ENCODE measurements at regions not wholly inside any gene's neighbourhood (a gene's known extent, or its start where the extent isn't known, plus 50 kb on each side); places are given as distances from the start of the nearest gene placed in this dataset.

DNA sequence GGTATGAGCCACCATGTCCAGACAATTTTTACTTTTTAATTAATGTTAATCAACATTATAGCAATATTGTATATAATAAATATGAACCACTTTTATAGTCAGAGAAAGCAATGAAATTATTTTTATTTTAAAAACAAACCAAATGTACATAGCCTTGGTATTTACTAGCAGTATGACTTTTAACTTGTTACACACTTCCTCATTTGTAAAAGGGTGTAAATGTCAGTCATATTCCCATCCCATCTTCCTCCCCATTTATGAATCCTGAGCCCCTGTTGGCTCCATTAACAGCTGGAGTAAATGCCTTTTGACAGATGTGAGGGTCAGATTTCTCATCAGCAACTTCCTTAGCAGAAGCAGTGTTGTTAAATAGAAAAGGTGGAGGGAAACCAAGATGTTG is 179.6 kb upstream of the SPRY1 start:
- Histone ChIP-seq H3K4me1 (replicated peaks) (no peaks in the 10 kb centered on the region), H3K27ac (no peak overlapping the region), H3K9me3 (no peaks in the 10 kb centered on the region), H3K36me3 (no peaks in the 10 kb centered on the region), H3K4me3 (no peak overlapping the region), H3K27me3 (replicated peaks; ENCODE audit: insufficient read depth) (no peaks in the 10 kb centered on the region)
- no peak for DNase-seq (ENCODE audit: low spot score)
- intact Hi-C loops (cut with DNase I): no loop called here
- TF ChIP-seq CTCF (IDR thresholded peaks at IDR 0.05) (no peak), POLR2A (IDR thresholded peaks at IDR 0.05) (no peak), POLR2AphosphoS5 (IDR thresholded peaks at IDR 0.05) (no peak)

DNA sequence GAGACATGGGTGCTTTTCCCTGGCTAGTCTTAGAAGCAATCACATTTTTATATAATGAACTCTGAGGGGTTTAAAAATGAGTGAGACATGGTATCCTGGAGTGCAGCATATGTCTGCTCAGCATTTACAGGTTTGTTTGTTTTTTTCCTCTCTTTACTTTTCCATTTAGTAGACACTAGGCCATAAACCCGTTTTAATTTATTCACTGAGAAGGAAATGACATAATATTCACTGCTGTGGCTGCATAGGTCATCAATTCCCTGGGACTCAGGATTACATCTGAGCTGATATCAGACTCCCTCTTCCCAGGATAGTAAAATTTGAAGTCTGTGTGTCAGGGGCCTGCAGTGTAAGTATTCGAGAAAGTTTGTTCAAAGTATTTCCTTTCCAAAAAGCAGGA is 178.9 kb upstream of the SPRY1 start:
- Histone ChIP-seq H3K9me3 (no peaks in the 10 kb centered on the region), H3K27ac (no peak overlapping the region), H3K27me3 (replicated peaks; ENCODE audit: insufficient read depth) (no peaks in the 10 kb centered on the region), H3K4me1 (replicated peaks) (no peaks in the 10 kb centered on the region), H3K4me3 (no peak overlapping the region), H3K36me3 (no peaks in the 10 kb centered on the region)
- 27% methylated on average over 2 of the region's 2 CpGs for WGBS
- DNase-seq (ENCODE audit: low spot score): no peak
- TF ChIP-seq CTCF (IDR thresholded peaks at IDR 0.05) (no peak), POLR2A (IDR thresholded peaks at IDR 0.05) (no peak), POLR2AphosphoS5 (IDR thresholded peaks at IDR 0.05) (no peak)
- intact Hi-C loops (cut with DNase I): no loop called here

- WGBS: 99% methylated on average over 4 of the region's 4 CpGs
- H3K27me3 ChIP-seq (replicated peaks; ENCODE audit: insufficient read depth): no peaks in the 10 kb centered on the region
- TF ChIP-seq CTCF (IDR thresholded peaks at IDR 0.05) (no peak), POLR2AphosphoS5 (IDR thresholded peaks at IDR 0.05) (no peak), POLR2A (IDR thresholded peaks at IDR 0.05) (no peak)
- no peaks in the 10 kb centered on the region for H3K4me1 ChIP-seq (replicated peaks)
- H3K4me3 ChIP-seq: no peak overlapping the region
- no peak for DNase-seq (ENCODE audit: low spot score)
- no peaks in the 10 kb centered on the region for H3K36me3 ChIP-seq
- no peaks in the 10 kb centered on the region for H3K9me3 ChIP-seq
- H3K27ac ChIP-seq: no peak overlapping the region
- intact Hi-C loops (cut with DNase I): no loop called here
Measured at GRCh38 chr4:123218981-123219380, 177.6 kb upstream of the SPRY1 start.

DNA sequence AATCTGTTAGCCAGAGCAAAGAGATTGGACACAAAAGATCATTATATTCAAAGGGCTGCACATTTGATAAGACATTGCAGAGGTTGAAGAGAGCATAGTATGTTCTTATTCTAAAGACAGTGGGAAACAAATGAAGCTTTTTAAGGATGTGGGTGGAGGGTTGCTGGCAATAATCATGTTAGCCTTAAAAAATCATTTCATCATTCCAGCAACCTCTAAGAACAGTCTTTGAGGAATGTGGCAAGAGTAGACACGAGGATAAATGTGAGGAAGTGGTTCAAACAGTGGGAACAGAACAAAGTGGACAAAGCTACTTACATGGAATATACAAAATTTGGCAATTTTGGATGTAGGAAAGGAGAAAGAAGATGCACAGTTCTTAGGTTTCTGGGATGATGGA is 167.3 kb upstream of the SPRY1 start:
- WGBS: 88% methylated on average over 1 of the region's 1 CpG
- intact Hi-C loops (cut with DNase I): no loop called here
- Histone ChIP-seq H3K27ac (no peak overlapping the region), H3K9me3 (no peaks in the 10 kb centered on the region), H3K4me1 (replicated peaks) (no peaks in the 10 kb centered on the region), H3K36me3 (no peaks in the 10 kb centered on the region), H3K4me3 (no peak overlapping the region), H3K27me3 (replicated peaks; ENCODE audit: insufficient read depth) (no peaks in the 10 kb centered on the region)
- TF ChIP-seq POLR2AphosphoS5 (IDR thresholded peaks at IDR 0.05) (no peak), POLR2A (IDR thresholded peaks at IDR 0.05) (no peak), CTCF (IDR thresholded peaks at IDR 0.05) (no peak)
- no peak for DNase-seq (ENCODE audit: low spot score)

DNA sequence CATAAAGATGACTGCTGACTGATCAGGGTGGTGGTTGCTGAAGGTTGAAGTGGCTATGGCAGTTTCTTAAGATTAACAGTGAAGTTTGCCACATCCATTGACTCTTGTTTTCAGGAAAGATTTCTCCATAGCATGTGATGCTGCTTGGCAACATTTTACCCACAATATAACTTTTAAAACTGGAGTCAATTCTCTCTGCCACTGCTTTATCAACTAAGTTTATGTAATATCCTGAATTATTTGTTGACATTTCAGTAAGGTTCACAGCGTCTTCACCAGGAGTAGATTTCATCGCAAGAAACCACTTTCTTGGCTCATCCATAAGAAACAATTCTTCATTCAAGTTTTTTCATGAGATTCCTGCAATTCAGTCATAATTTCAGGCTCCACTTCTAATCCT is 166.5 kb upstream of the SPRY1 start:
- Histone ChIP-seq H3K36me3 (no peaks in the 10 kb centered on the region), H3K9me3 (no peaks in the 10 kb centered on the region), H3K27ac (no peak overlapping the region), H3K4me3 (no peak overlapping the region), H3K27me3 (replicated peaks; ENCODE audit: insufficient read depth) (no peaks in the 10 kb centered on the region), H3K4me1 (replicated peaks) (no peaks in the 10 kb centered on the region)
- DNase-seq (ENCODE audit: low spot score): no peak
- TF ChIP-seq POLR2AphosphoS5 (IDR thresholded peaks at IDR 0.05): no peak
- TF ChIP-seq CTCF (IDR thresholded peaks at IDR 0.05): no peak
- TF ChIP-seq POLR2A (IDR thresholded peaks at IDR 0.05): no peak
- intact Hi-C loops (cut with DNase I): no loop called here
- WGBS: 74% methylated on average over 2 of the region's 2 CpGs
